ENCODE measurements at regions not wholly inside any gene's neighbourhood (a gene's known extent, or its start where the extent isn't known, plus 50 kb on each side); places are given as distances from the start of the nearest gene placed in this dataset.

GRCh38 chr2:190766595-190766994 is 114.0 kb upstream of the GLS start:
- H3K4me2 ChIP-seq (ENCODE audit: low read length), result no peak overlapping the region
- no peak overlapping the region for H3K4me3 ChIP-seq (ENCODE audit: insufficient read depth, low read depth, low read length)
- Mint-ChIP-seq H3K36me3 (ENCODE audit: low read depth, unreplicated experiment) (no peaks in the 10 kb centered on the region), H3K4me3 (ENCODE audit: unreplicated experiment) (no peak overlapping the region), H3K27ac (ENCODE audit: unreplicated experiment) (peak overlapping the region; percentile 27), H3K27me3 (ENCODE audit: low read depth, unreplicated experiment) (no peaks in the 10 kb centered on the region), H3K4me1 (ENCODE audit: low read depth, unreplicated experiment) (peaks cover 41% of the 10 kb centered on the region), H3K9me3 (ENCODE audit: unreplicated experiment) (no peaks in the 10 kb centered on the region)
- TF ChIP-seq CTCF (IDR thresholded peaks at IDR 0.05; ENCODE audit: insufficient read depth, low read depth, low read length) (no peak), EZH2 (IDR thresholded peaks at IDR 0.05; ENCODE audit: insufficient read depth, low read length) (no peak)
- H3K27ac ChIP-seq (ENCODE audit: low read depth, low read length), result no peak overlapping the region
- FAIRE-seq, result no peak
- H3K79me2 ChIP-seq (ENCODE audit: insufficient read depth, low read length), result no peaks in the 10 kb centered on the region
- peaks cover 15% of the 10 kb centered on the region for H3K4me1 ChIP-seq (ENCODE audit: insufficient read depth, low read length)
- no peaks in the 10 kb centered on the region for H3K27me3 ChIP-seq (ENCODE audit: insufficient read depth, low read length)
- no peak overlapping the region for H2AFZ ChIP-seq (ENCODE audit: low read depth, low read length)
- no peaks in the 10 kb centered on the region for H3K9me3 ChIP-seq (ENCODE audit: insufficient read depth, low read depth, low read length)
- H4K20me1 ChIP-seq (ENCODE audit: insufficient read depth, low read length), result no peaks in the 10 kb centered on the region
- H3K36me3 ChIP-seq (ENCODE audit: insufficient read depth, low read length), result no peaks in the 10 kb centered on the region
- H3K9ac ChIP-seq (ENCODE audit: low read length), result no peak overlapping the region
- DNase-seq (ENCODE audit: low read depth), result no peak

GRCh38 chr2:190767821-190768220 is 112.8 kb upstream of the GLS start:
- Histone ChIP-seq H3K4me3 (ENCODE audit: insufficient read depth, low read depth, low read length) (no peak overlapping the region), H3K27me3 (ENCODE audit: insufficient read depth, low read length) (no peaks in the 10 kb centered on the region), H3K36me3 (ENCODE audit: insufficient read depth, low read length) (no peaks in the 10 kb centered on the region), H2AFZ (ENCODE audit: low read depth, low read length) (no peak overlapping the region), H3K4me1 (ENCODE audit: insufficient read depth, low read length) (peaks cover 15% of the 10 kb centered on the region), H3K79me2 (ENCODE audit: insufficient read depth, low read length) (no peaks in the 10 kb centered on the region), H3K9me3 (ENCODE audit: insufficient read depth, low read depth, low read length) (no peaks in the 10 kb centered on the region), H4K20me1 (ENCODE audit: insufficient read depth, low read length) (no peaks in the 10 kb centered on the region), H3K4me2 (ENCODE audit: low read length) (no peak overlapping the region), H3K27ac (ENCODE audit: low read depth, low read length) (no peak overlapping the region), H3K9ac (ENCODE audit: low read length) (no peak overlapping the region)
- Mint-ChIP-seq H3K36me3 (ENCODE audit: low read depth, unreplicated experiment) (no peaks in the 10 kb centered on the region), H3K4me1 (ENCODE audit: low read depth, unreplicated experiment) (peaks cover 41% of the 10 kb centered on the region), H3K27ac (ENCODE audit: unreplicated experiment) (no peak overlapping the region), H3K4me3 (ENCODE audit: unreplicated experiment) (no peak overlapping the region), H3K27me3 (ENCODE audit: low read depth, unreplicated experiment) (no peaks in the 10 kb centered on the region), H3K9me3 (ENCODE audit: unreplicated experiment) (no peaks in the 10 kb centered on the region)
- FAIRE-seq (no peak), DNase-seq (ENCODE audit: low read depth) (no peak)
- no peak for TF ChIP-seq EZH2 (IDR thresholded peaks at IDR 0.05; ENCODE audit: insufficient read depth, low read length)
- no peak for TF ChIP-seq CTCF (IDR thresholded peaks at IDR 0.05; ENCODE audit: insufficient read depth, low read depth, low read length)

- Mint-ChIP-seq H3K27ac (ENCODE audit: unreplicated experiment) (no peak overlapping the region), H3K9me3 (ENCODE audit: unreplicated experiment) (no peaks in the 10 kb centered on the region), H3K27me3 (ENCODE audit: low read depth, unreplicated experiment) (no peaks in the 10 kb centered on the region), H3K36me3 (ENCODE audit: low read depth, unreplicated experiment) (no peaks in the 10 kb centered on the region), H3K4me1 (ENCODE audit: low read depth, unreplicated experiment) (peaks cover 35% of the 10 kb centered on the region), H3K4me3 (ENCODE audit: unreplicated experiment) (no peak overlapping the region)
- H3K36me3 ChIP-seq (ENCODE audit: insufficient read depth, low read length), result no peaks in the 10 kb centered on the region
- DNase-seq (ENCODE audit: low read depth), result no peak
- no peaks in the 10 kb centered on the region for H4K20me1 ChIP-seq (ENCODE audit: insufficient read depth, low read length)
- no peaks in the 10 kb centered on the region for H3K9me3 ChIP-seq (ENCODE audit: insufficient read depth, low read depth, low read length)
- H3K4me1 ChIP-seq (ENCODE audit: insufficient read depth, low read length), result peaks cover 10% of the 10 kb centered on the region
- H3K27ac ChIP-seq (ENCODE audit: low read depth, low read length), result no peak overlapping the region
- H2AFZ ChIP-seq (ENCODE audit: low read depth, low read length), result no peak overlapping the region
- H3K4me2 ChIP-seq (ENCODE audit: low read length), result no peak overlapping the region
- TF ChIP-seq CTCF (IDR thresholded peaks at IDR 0.05; ENCODE audit: insufficient read depth, low read depth, low read length) (no peak), EZH2 (IDR thresholded peaks at IDR 0.05; ENCODE audit: insufficient read depth, low read length) (no peak)
- H3K9ac ChIP-seq (ENCODE audit: low read length), result no peak overlapping the region
- no peak overlapping the region for H3K4me3 ChIP-seq (ENCODE audit: insufficient read depth, low read depth, low read length)
- no peak for FAIRE-seq
- H3K79me2 ChIP-seq (ENCODE audit: insufficient read depth, low read length), result no peaks in the 10 kb centered on the region
- H3K27me3 ChIP-seq (ENCODE audit: insufficient read depth, low read length), result no peaks in the 10 kb centered on the region
Measured at GRCh38 chr2:190769258-190769657, 111.4 kb upstream of the GLS start.
